NCI-H2227 treated with DMSO at 0.1 percent for 48 hours (cell line): ENCODE measurements at regions not wholly inside any gene's neighbourhood (a gene's known extent, or its start where the extent isn't known, plus 50 kb on each side); places are given as distances from the start of the nearest gene placed in this dataset.

Experiments used
- DNase-seq: peaks from one replicate; lab custom pipeline; 2025; lab: John Stamatoyannopoulos, UW

GRCh38 chr4:124321364-124321763, 391.2 kb downstream of the ANKRD50 start:
- no peak for DNase-seq

DNA sequence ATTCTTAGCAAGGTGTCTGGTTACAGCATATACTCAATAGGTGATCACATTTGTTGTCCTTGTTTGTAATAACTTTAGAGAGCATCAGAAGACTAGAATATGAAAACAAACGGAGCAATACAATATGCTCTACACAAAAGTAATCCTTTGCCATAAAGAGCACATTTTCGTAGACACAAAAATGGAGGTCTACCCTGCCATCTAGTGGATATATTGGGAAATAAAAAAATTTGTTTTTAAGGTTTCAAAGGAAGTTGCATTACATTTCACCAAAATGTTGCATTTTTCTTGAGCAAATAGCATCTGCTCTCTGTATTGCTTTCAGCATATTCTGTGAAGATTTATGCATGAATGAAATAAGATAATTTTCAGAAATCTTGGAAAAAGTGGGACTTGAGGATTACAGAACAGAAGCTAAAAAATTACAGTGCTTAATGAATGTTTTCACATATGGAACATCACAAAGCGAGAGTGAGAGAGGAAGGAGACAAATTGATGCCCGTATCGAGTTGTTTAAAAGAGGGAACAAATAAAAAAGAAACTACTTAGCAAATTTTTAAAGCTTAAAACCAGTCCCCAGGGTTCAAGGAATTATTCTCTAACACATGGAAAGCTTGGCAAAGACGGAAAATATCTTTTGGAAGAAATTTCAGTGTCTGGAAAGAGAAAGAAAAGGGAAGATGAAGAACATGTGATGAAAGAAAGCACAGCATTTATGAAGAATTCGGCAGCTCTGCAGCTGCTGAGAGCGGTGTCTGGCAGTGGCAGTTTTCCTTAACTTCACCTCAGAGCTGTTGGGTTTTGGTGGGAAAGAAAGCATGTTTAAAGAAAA, 390.1 kb downstream of the ANKRD50 start:
- no peak for DNase-seq

GRCh38 chr4:124325690-124326089, 386.8 kb downstream of the ANKRD50 start:
- no peak for DNase-seq

- DNase-seq, result no peak
Observed at GRCh38 chr4:124329134-124329533, 383.4 kb downstream of the ANKRD50 start.

- no peak for DNase-seq
Observed at GRCh38 chr4:124330045-124330444, 382.5 kb downstream of the ANKRD50 start.

DNA sequence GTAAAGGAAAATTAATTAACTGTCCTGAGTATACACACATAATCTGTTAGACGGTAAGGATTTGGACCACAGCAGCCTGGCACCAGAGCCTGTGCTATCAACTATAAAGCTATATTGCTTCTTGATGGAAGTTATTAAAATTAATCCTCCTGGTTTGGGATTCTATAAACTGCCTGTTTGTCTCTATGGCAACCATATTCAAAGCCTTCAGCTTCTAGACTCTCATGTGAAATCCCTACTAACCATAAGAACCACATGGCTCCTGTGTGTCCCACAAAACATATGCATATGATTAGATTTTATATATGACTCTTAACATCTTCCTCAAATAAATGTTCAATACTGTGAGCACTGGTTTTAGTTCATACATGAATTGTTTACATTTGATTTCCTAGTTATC, 380.8 kb downstream of the ANKRD50 start:
- DNase-seq, result no peak

DNA sequence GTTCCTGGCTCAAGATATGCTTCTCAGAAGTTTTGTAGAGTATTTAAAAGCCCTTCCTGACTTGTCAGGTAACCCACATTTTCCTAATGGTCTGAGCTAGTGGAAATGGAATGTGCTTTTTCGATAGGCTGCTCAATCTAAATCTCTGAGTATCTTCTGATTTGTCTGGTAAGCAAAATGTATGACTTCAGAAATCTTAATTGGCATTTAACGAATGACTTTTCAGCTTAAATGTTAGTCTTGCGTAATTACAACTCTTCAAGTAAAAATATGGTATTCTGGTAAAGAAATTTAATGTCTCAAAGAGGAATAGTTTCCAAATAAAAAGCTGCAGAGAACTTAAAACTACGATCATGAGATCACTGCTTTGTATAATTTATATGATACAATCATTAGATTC, 379.1 kb downstream of the ANKRD50 start:
- DNase-seq, result no peak

DNA sequence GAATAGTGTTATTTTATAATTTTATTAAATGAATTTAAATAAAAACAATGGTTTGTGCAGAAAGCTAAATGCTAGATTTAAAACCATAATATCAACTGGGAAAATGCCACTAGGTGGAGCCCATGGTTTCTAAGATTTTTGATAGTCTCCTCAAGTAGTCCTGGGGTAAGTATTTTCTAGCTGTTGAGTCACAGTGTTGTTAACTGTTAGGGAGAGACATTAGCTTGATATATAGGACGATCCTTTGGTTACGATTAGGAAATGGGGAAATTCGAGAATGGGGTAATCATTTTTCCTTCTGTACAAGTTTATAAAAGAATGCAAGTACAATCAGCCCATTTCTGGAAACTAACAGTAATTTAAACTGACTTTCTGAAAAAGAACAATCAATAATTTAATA, 378.4 kb downstream of the ANKRD50 start:
- DNase-seq, result no peak

DNA sequence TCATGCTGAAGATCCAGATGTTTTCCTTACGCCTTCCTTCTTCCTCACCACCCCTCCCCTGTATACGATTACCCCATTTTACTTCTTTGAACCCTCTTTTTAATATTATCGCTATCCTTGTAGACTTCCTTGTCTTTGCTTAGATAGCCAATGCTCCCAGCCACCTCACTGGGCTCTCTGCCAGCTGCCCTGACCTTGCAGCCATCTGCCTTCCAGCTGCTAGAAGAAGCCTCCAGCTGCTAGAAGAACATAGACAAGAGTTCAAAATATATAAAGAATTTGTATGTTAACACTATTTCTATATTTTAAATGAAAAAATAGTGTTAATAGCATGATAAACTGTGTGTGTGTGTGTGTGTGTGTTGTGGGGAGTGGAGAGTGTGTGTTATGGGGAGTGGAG, 374.7 kb downstream of the ANKRD50 start:
- no peak for DNase-seq

GRCh38 chr4:124343661-124344171, 368.8 kb downstream of the ANKRD50 start:
- DNase-seq, result no peak

DNA sequence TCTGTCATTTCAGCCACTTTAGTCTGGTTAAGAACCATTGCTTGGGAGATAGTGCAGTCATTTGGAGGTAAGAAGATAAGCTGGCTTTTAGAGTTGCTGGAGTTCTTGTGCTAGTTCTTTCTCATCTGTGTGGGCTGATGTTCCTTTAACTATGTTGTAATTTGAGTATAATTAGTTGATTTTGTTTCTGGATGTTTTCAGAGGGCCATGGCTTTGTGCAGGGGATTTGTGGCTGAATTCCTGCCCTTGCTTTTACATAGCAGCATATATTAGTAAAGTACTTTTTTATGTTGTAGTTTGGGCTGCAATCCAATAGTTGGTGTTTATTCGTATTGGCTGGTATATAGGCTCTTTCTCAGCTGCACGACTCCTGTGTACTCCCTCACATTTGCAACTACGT, 339.6 kb downstream of the ANKRD50 start:
- DNase-seq, result no peak

- no peak for DNase-seq
Observed at GRCh38 chr4:124386163-124386562, 326.4 kb downstream of the ANKRD50 start.

GRCh38 chr4:124386648-124387047, 325.9 kb downstream of the ANKRD50 start:
- DNase-seq, result no peak

DNA sequence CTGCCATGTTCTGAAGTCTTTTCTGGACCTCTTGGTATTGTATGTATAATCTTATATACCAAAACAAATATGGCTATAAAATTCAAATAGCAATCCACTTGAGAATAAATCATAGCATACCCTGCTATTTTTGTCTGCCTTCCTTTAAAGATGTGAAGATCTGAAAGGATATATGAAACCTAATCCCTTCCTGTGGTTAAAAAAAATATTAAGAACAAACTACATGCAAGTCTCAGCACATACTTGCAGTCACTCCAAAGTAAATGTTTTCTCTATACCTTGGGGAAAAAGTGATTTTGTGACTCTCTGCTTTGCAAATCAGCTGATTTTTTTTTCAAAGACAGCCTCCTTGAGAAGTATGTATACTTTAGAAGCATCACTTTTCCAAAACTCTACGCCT, 322.9 kb downstream of the ANKRD50 start:
- no peak for DNase-seq

DNA sequence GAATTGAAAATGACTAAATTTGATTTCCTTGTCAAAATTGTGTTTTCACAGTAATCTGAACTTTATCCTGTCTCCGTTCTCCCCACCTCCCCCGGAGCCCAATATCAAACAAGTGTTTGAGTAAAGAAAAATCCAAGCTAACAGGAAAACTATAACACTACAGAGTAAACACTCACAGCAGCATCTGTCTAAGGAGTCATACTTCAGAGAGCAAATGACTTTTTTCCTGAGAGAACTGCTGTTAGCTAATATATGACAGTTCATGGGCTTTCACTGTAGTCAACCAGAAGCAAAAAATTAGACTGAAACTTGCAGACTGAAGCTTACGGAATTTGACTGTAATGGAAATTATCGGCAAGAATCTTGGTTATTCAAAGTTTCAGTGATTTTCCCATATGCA, 321.7 kb downstream of the ANKRD50 start:
- DNase-seq, result no peak

DNA sequence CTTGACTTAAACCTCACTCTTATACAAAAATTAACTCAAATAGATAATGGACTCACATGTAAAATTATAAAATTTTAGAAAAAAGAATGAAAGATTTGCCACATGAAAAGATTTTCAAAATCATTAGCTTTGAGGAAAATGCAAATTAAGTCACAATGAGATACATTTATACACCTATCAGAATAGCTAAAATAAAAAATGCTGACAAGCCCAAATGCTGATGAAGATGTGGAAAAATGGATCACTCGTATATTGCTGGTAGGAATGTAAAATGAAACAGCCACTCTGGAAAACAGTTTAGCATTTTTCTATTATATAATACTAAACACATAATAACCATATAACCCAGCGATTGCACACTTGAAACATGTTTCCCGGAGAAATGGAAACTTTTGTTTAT, 316.2 kb downstream of the ANKRD50 start:
- DNase-seq, result no peak

DNA sequence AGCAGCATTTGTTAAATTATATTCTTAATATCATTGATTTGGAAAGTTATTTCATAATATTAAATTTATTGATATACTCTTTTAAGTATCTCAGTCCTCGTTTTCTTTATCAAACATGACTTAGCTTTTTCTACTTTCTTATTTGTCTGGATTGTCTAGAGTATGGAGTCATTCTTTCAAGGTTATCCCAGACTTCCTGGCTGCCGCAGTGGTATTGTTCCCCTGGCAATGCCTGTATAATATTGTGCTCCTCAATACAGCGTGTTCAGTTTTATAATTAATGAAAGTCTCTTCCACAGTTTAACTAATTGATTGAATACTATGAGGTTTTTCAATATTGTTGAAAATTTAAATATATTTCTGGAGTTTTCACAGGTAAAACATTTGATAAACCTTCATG, 310.9 kb downstream of the ANKRD50 start:
- no peak for DNase-seq

- no peak for DNase-seq
Observed at GRCh38 chr4:124409044-124409443, 303.5 kb downstream of the ANKRD50 start.

- DNase-seq, result no peak
Observed at GRCh38 chr4:124414276-124415040, 298.1 kb downstream of the ANKRD50 start.

- no peak for DNase-seq
Observed at GRCh38 chr4:124415146-124415545, 297.4 kb downstream of the ANKRD50 start.

DNA sequence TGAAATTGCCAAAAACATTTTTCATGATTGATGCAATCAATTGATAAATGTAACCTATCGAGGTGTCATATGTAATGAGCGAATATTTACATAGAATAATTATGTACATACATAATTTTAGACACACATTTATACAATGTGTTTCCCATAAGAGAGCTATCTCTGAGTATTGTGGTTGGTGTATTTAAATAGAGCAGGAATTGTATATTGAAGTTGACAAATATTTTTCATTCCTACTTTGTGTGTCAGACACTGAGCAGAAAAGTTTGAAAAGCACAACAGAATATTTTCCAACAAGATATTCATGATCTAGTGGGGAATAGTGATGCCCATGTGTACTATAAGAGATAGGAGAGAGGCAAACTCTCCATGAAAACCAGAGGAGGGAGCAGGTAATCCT, 295.2 kb downstream of the ANKRD50 start:
- DNase-seq, result no peak

GRCh38 chr4:124420166-124420695, 292.3 kb downstream of the ANKRD50 start:
- DNase-seq, result no peak

DNA sequence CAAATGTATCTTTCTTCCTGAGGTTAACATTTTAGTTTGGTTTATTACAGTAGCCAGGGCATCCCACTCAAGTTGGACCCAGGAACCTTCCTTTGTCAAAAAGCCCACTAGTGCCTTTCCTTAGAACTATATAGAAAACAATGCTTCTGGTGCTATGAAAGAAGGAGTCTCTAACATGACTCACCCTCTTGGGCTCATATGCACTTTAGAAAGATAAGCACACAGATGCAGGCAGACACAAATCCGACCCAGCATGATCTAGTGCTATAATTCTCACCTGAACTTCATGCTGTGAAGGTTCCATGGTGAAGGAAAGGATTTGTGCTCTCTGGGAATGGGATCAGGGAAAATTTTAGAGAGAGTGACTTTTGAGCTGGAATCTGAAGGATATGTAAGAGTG, 289.4 kb downstream of the ANKRD50 start:
- no peak for DNase-seq
